H9 (cell line): ENCODE measurements at regions not wholly inside any gene's neighbourhood (a gene's known extent, or its start where the extent isn't known, plus 50 kb on each side); places are given as distances from the start of the nearest gene placed in this dataset.

Experiments
- DNase-seq: peaks from one replicate; pipeline ENCODE4 v3.0.0-alpha.2; 2017
- H2AFZ ChIP-seq: one replicate; pipeline ENCODE4 v1.6.1; 2013; ENCODE audit warnings: mild to moderate bottlenecking, low read length, control low read depth, moderate library complexity
- H2AK5ac ChIP-seq: 2 replicates; pipeline ENCODE4 v1.6.1; 2013; ENCODE audit warnings: low read length, control low read depth, mixed read lengths; ENCODE audit not compliant: insufficient read length
- H2BK120ac ChIP-seq: one replicate; pipeline ENCODE4 v1.6.1; 2013; ENCODE audit warnings: low read depth, mild to moderate bottlenecking, low read length, control low read depth, inconsistent platforms; ENCODE audit not compliant: poor library complexity, severe bottlenecking
- H2BK12ac ChIP-seq: 2 replicates; pipeline ENCODE4 v1.6.1; 2013; ENCODE audit warnings: low read length, control low read depth, mixed read lengths, low read depth; ENCODE audit not compliant: insufficient read length
- H2BK15ac ChIP-seq: 2 replicates; pipeline ENCODE4 v1.6.1; 2013; ENCODE audit warnings: low read depth, low read length, control low read depth
- H2BK20ac ChIP-seq: one replicate; pipeline ENCODE4 v1.6.1; 2013; ENCODE audit warnings: low read depth, mild to moderate bottlenecking, low read length, control low read depth, inconsistent platforms; ENCODE audit not compliant: poor library complexity, severe bottlenecking
- H2BK5ac ChIP-seq: 2 replicates; pipeline ENCODE4 v1.6.1; 2013; ENCODE audit warnings: low read length, control low read depth, mixed read lengths; ENCODE audit not compliant: insufficient read length
- H3K14ac ChIP-seq: 2 replicates; pipeline ENCODE4 v1.6.1; 2013; ENCODE audit warnings: low read length, control low read depth; ENCODE audit not compliant: insufficient read depth
- H3K18ac ChIP-seq: 2 replicates; pipeline ENCODE4 v1.6.1; 2013; ENCODE audit warnings: low read depth, mild to moderate bottlenecking, mixed read lengths, low read length, control low read depth; ENCODE audit not compliant: insufficient read length
- H3K23ac ChIP-seq: 2 replicates; pipeline ENCODE4 v1.6.1; 2013; ENCODE audit warnings: low read length, control low read depth, mixed read lengths, low read depth; ENCODE audit not compliant: insufficient read length
- H3K23me2 ChIP-seq: 2 replicates; pipeline ENCODE4 v1.6.1; 2013; ENCODE audit warnings: low read depth, mild to moderate bottlenecking, mixed read lengths, low read length, control low read depth; ENCODE audit not compliant: insufficient read length, poor library complexity, severe bottlenecking
- H3K27ac ChIP-seq: 2 replicates; pipeline ENCODE4 v1.5.1; 2013; ENCODE audit warnings: low read length, control low read depth, mixed read lengths, low read depth; ENCODE audit not compliant: insufficient read length
- H3K27me3 ChIP-seq: 2 replicates; pipeline ENCODE4 v1.6.1; 2013; ENCODE audit warnings: low read length, control low read depth, inconsistent platforms; ENCODE audit not compliant: insufficient read depth
- H3K4ac ChIP-seq: 2 replicates; pipeline ENCODE4 v1.6.1; 2013; ENCODE audit warnings: low read depth, mild to moderate bottlenecking, control low read depth, inconsistent platforms, low read length, moderate library complexity
- H3K4me1 ChIP-seq: 2 replicates; pipeline ENCODE4 v1.6.1; 2013; ENCODE audit warnings: low read length, control low read depth, inconsistent platforms; ENCODE audit not compliant: insufficient read depth
- H3K4me2 ChIP-seq: 2 replicates; pipeline ENCODE4 v1.6.1; 2013; ENCODE audit warnings: low read length, control low read depth, mixed read lengths; ENCODE audit not compliant: insufficient read length, insufficient read depth
- H3K56ac ChIP-seq: 2 replicates; pipeline ENCODE4 v1.6.1; 2013; ENCODE audit warnings: low read depth, mild to moderate bottlenecking, mixed read lengths, low read length, control low read depth; ENCODE audit not compliant: insufficient read length
- H3K79me1 ChIP-seq: 2 replicates; pipeline ENCODE4 v1.6.1; 2013; ENCODE audit warnings: low read depth, mild to moderate bottlenecking, moderate library complexity, low read length, control low read depth, inconsistent platforms; ENCODE audit not compliant: insufficient read depth, poor library complexity, severe bottlenecking
- H3K79me2 ChIP-seq: 2 replicates; pipeline ENCODE4 v1.6.1; 2013; ENCODE audit warnings: low read length, control low read depth, inconsistent platforms; ENCODE audit not compliant: insufficient read depth
- H3K9ac ChIP-seq: 2 replicates; pipeline ENCODE4 v1.6.1; 2013; ENCODE audit warnings: low read length, control low read depth, mixed read lengths; ENCODE audit not compliant: insufficient read length; ENCODE audit errors: extremely low read depth
- H3K9me3 ChIP-seq: one replicate; pipeline ENCODE4 v1.6.1; 2013; ENCODE audit warnings: low read depth, low read length, inconsistent platforms; ENCODE audit not compliant: control insufficient read depth
- H3T11ph ChIP-seq: one replicate; pipeline ENCODE4 v1.6.1; 2013; ENCODE audit warnings: mild to moderate bottlenecking, low read length, control low read depth, inconsistent platforms
- H4K20me1 ChIP-seq: one replicate; pipeline ENCODE4 v1.6.1; 2013; ENCODE audit not compliant: control insufficient read depth, insufficient read length, insufficient read depth
- H4K5ac ChIP-seq: 2 replicates; pipeline ENCODE4 v1.6.1; 2013; ENCODE audit warnings: low read depth, mild to moderate bottlenecking, mixed read lengths, low read length, control low read depth; ENCODE audit not compliant: insufficient read length
- H4K8ac ChIP-seq: replicated peaks from 2 replicates; pipeline ENCODE4 v1.6.1; 2013; ENCODE audit warnings: low read length, control low read depth, mixed read lengths, low read depth; ENCODE audit not compliant: insufficient read length
- H4K91ac ChIP-seq: 2 replicates; pipeline ENCODE4 v1.6.1; 2013; ENCODE audit warnings: low read depth, mild to moderate bottlenecking, moderate library complexity, mixed read lengths, low read length, control low read depth; ENCODE audit not compliant: insufficient read length
- H3K27ac Mint-ChIP-seq, 3 experiments: 2 replicates in 2 of 3; 3 replicates in 1 of 3; pipeline ENCODE4 v1.8.0; 2020 to 2021; ENCODE audit warnings: mixed read lengths in 3 of 3, mild to moderate bottlenecking in 1 of 3, moderate library complexity in 1 of 3
- H3K27me3 Mint-ChIP-seq: 2 replicates; pipeline ENCODE4 v1.8.0; 2021; ENCODE audit warnings: low read depth, mild to moderate bottlenecking, moderate library complexity, mixed read lengths
- H3K36me3 Mint-ChIP-seq, 3 experiments: 2 replicates in 2 of 3; 3 replicates in 1 of 3; pipeline ENCODE4 v1.8.0; 2020 to 2021; ENCODE audit warnings: low read depth in 3 of 3, mixed read lengths in 3 of 3; ENCODE audit not compliant: insufficient read depth in 1 of 3
- H3K4me1 Mint-ChIP-seq, 2 experiments: 2 replicates each; pipeline ENCODE4 v1.8.0; 2020; ENCODE audit warnings: mixed read lengths in 2 of 2
- H3K4me3 Mint-ChIP-seq, 2 experiments: 2 replicates in 1 of 2; 3 replicates in 1 of 2; pipeline ENCODE4 v1.8.0; 2020 to 2021; ENCODE audit warnings: mild to moderate bottlenecking in 2 of 2, mixed read lengths in 2 of 2, moderate library complexity in 1 of 2
- H3K9me3 Mint-ChIP-seq, 2 experiments: 2 replicates in 1 of 2; 3 replicates in 1 of 2; pipeline ENCODE4 v1.8.0; 2020; ENCODE audit warnings: mild to moderate bottlenecking in 2 of 2, mixed read lengths in 2 of 2, moderate library complexity in 1 of 2
- WGBS: extraction: QIAGEN DNeasy Blood & Tissue Kit; methylation state at CpG from one replicate; pipeline ENCODE4 v1.1.7; 2013; ENCODE audit warnings: missing lambda C conversion rate, low lambda C conversion rate, mixed read lengths; ENCODE audit not compliant: insufficient read length; ENCODE audit errors: extremely low coverage; 5-methylcytosine and 5-hydroxymethylcytosine counted together
- TF ChIP-seq, protein P1 (sequence below): fragments of 200-600 bp; sonication (generic); conservative IDR thresholded peaks from 3 replicates; pipeline ENCODE4 v1.8.0; 2021; ENCODE audit warnings: antibody characterized with exemption, mild to moderate bottlenecking

- H3K23ac ChIP-seq, result no peak overlapping the region
- H2BK15ac ChIP-seq, result no peak overlapping the region
- no peak overlapping the region for H3T11ph ChIP-seq
- no peak overlapping the region for H4K91ac ChIP-seq
- no peaks in the 10 kb centered on the region for H3K9me3 ChIP-seq
- H3K4ac ChIP-seq, result no peak overlapping the region
- no peak overlapping the region for H2BK120ac ChIP-seq
- H3K27me3 ChIP-seq, result no peaks in the 10 kb centered on the region
- H3K56ac ChIP-seq, result no peak overlapping the region
- no CpG with 5 or more reads among the region's 2 CpGs for WGBS
- no peaks in the 10 kb centered on the region for H3K79me1 ChIP-seq
- no peaks in the 10 kb centered on the region for H3K23me2 ChIP-seq
- H2AFZ ChIP-seq, result no peak overlapping the region
- H4K20me1 ChIP-seq, result no peaks in the 10 kb centered on the region
- no peak overlapping the region for H2BK20ac ChIP-seq
- no peak overlapping the region for H3K14ac ChIP-seq
- H3K4me2 ChIP-seq, result no peak overlapping the region
- no peak overlapping the region for H3K18ac ChIP-seq
- H3K9ac ChIP-seq, result no peak overlapping the region
- no peak overlapping the region for H4K5ac ChIP-seq
- Mint-ChIP-seq H3K4me1 (no peaks in the 10 kb centered on the region), H3K27ac (no peak overlapping the region), H3K9me3 (peaks cover 8 to 47% of the 10 kb centered on the region in 2 experiments), H3K4me3 (no peak overlapping the region), H3K27me3 (peaks cover 2% of the 10 kb centered on the region), H3K36me3 (no peaks in the 10 kb centered on the region)
- DNase-seq, result no peak
- TF ChIP-seq, protein P1, sequence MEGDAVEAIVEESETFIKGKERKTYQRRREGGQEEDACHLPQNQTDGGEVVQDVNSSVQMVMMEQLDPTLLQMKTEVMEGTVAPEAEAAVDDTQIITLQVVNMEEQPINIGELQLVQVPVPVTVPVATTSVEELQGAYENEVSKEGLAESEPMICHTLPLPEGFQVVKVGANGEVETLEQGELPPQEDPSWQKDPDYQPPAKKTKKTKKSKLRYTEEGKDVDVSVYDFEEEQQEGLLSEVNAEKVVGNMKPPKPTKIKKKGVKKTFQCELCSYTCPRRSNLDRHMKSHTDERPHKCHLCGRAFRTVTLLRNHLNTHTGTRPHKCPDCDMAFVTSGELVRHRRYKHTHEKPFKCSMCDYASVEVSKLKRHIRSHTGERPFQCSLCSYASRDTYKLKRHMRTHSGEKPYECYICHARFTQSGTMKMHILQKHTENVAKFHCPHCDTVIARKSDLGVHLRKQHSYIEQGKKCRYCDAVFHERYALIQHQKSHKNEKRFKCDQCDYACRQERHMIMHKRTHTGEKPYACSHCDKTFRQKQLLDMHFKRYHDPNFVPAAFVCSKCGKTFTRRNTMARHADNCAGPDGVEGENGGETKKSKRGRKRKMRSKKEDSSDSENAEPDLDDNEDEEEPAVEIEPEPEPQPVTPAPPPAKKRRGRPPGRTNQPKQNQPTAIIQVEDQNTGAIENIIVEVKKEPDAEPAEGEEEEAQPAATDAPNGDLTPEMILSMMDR, result no peak
- H3K27ac ChIP-seq, result no peak overlapping the region
- H4K8ac ChIP-seq, result no peak overlapping the region
- H2BK12ac ChIP-seq, result no peak overlapping the region
- no peaks in the 10 kb centered on the region for H3K79me2 ChIP-seq
- no peaks in the 10 kb centered on the region for H3K4me1 ChIP-seq
- no peak overlapping the region for H2AK5ac ChIP-seq
- H2BK5ac ChIP-seq, result no peak overlapping the region
Measured at GRCh38 chrX:103883533-103883932, 51.5 kb upstream of the RAB9B start.
